OCI-LY1 (cell line): ENCODE measurements at regions not wholly inside any gene's neighbourhood (a gene's known extent, or its start where the extent isn't known, plus 50 kb on each side); places are given as distances from the start of the nearest gene placed in this dataset.

Experiments
- H2AFZ ChIP-seq: fragments of 200-600 bp; sonication (generic), shearing (Covaris generic); 2 replicates; pipeline ENCODE4 v1.6.0; 2014; ENCODE audit warnings: antibody characterized with exemption, mild to moderate bottlenecking, low read length
- H3F3A ChIP-seq: fragments of 200-600 bp; sonication (generic), shearing (Covaris generic); 2 replicates; pipeline ENCODE4 v1.6.0; 2014; ENCODE audit warnings: mild to moderate bottlenecking, antibody characterized with exemption, low read length, moderate library complexity; ENCODE audit not compliant: insufficient read depth
- H3K27ac ChIP-seq: fragments of 200-600 bp; sonication (generic); 2 replicates; pipeline ENCODE4 v1.5.1; 2014; ENCODE audit warnings: low read length, mixed run types, mild to moderate bottlenecking, low read depth; ENCODE audit not compliant: poor library complexity, severe bottlenecking
- H3K27me3 ChIP-seq: fragments of 200-600 bp; sonication (generic); 2 replicates; pipeline ENCODE4 v1.6.0; 2014; ENCODE audit warnings: antibody characterized with exemption, mild to moderate bottlenecking, low read length, moderate library complexity; ENCODE audit not compliant: insufficient read depth
- H3K36me3 ChIP-seq: fragments of 200-600 bp; sonication (generic); 2 replicates; pipeline ENCODE4 v1.6.1; 2014; ENCODE audit warnings: mild to moderate bottlenecking, antibody characterized with exemption, low read length, moderate library complexity, mixed read lengths; ENCODE audit not compliant: insufficient read depth
- H3K4me1 ChIP-seq: fragments of 200-600 bp; sonication (generic); 2 replicates; pipeline ENCODE4 v1.5.1; 2014; ENCODE audit warnings: mild to moderate bottlenecking, low read length, moderate library complexity; ENCODE audit not compliant: insufficient read depth, severe bottlenecking
- H3K4me2 ChIP-seq: fragments of 200-600 bp; sonication (generic), shearing (Covaris generic); 2 replicates; pipeline ENCODE4 v1.6.1; 2014; ENCODE audit warnings: low read length
- H3K4me3 ChIP-seq: fragments of 200-600 bp; sonication (generic); 2 replicates; pipeline ENCODE4 v1.5.1; 2014; ENCODE audit warnings: low read length, low read depth, mild to moderate bottlenecking, mixed read lengths; ENCODE audit not compliant: poor library complexity, severe bottlenecking
- H3K79me2 ChIP-seq: fragments of 200-600 bp; shearing (Covaris generic); 2 replicates; pipeline ENCODE4 v1.6.1; 2016; ENCODE audit warnings: mixed run types, low read length, mixed read lengths; ENCODE audit not compliant: insufficient read depth
- H3K9ac ChIP-seq: fragments of 200-600 bp; sonication (generic), shearing (Covaris generic); 2 replicates; pipeline ENCODE4 v1.6.1; 2014; ENCODE audit warnings: mild to moderate bottlenecking, low read length, mixed read lengths
- H3K9me2 ChIP-seq: fragments of 200-600 bp; sonication (generic), shearing (Covaris generic); 2 replicates; pipeline ENCODE4 v1.6.1; 2014; ENCODE audit warnings: low read depth, mild to moderate bottlenecking, low read length, mixed read lengths
- H3K9me3 ChIP-seq: fragments of 200-600 bp; shearing (Covaris generic); 2 replicates; pipeline ENCODE4 v1.6.1; 2014; ENCODE audit warnings: low read length, mixed read lengths
- H4K20me1 ChIP-seq: fragments of 200-600 bp; sonication (generic), shearing (Covaris generic); 2 replicates; pipeline ENCODE4 v1.6.0; 2016; ENCODE audit warnings: mild to moderate bottlenecking, low read length; ENCODE audit not compliant: insufficient read depth
- CTCF ChIP-seq: fragments of 200-600 bp; sonication (generic), shearing (Covaris generic); IDR thresholded peaks from 2 replicates; pipeline ENCODE4 v1.5.1; 2017; ENCODE audit warnings: mild to moderate bottlenecking, antibody characterized with exemption, low read length, moderate library complexity, mixed read lengths
- EZH2 ChIP-seq: fragments of 200-600 bp; sonication (generic), shearing (Covaris generic); IDR thresholded peaks from 2 replicates; pipeline ENCODE4 v1.8.0; 2017; ENCODE audit warnings: borderline replicate concordance, mixed run types, mild to moderate bottlenecking, antibody characterized with exemption, low read length, moderate library complexity, mixed read lengths

GRCh38 chr16:22628994-22629393 is 118.3 kb downstream of the NPIPB5 start:
- Histone ChIP-seq H3K9me2 (no peaks in the 10 kb centered on the region), H3K4me1 (no peaks in the 10 kb centered on the region), H3K4me3 (no peak overlapping the region), H3K79me2 (no peaks in the 10 kb centered on the region), H3K27me3 (0 out of 2 replicates have a peak, but pooled peaks cover 4% of the 10 kb centered on the region), H3K4me2 (no peak overlapping the region), H4K20me1 (no peaks in the 10 kb centered on the region), H3K36me3 (no peaks in the 10 kb centered on the region), H3K9ac (no peak overlapping the region), H2AFZ (no peak overlapping the region), H3F3A (no peaks in the 10 kb centered on the region), H3K27ac (no peak overlapping the region), H3K9me3 (no peaks in the 10 kb centered on the region)
- no peak for TF ChIP-seq CTCF

GRCh38 chr16:22630242-22630641 is 119.6 kb downstream of the NPIPB5 start:
- H3K79me2 ChIP-seq = no peaks in the 10 kb centered on the region
- TF ChIP-seq EZH2 = no peak
- TF ChIP-seq CTCF = no peak
- no peak overlapping the region for H3K27ac ChIP-seq
- no peak overlapping the region for H3K9ac ChIP-seq
- H3K4me2 ChIP-seq = no peak overlapping the region
- no peaks in the 10 kb centered on the region for H3K4me1 ChIP-seq
- H3K36me3 ChIP-seq = no peaks in the 10 kb centered on the region
- H2AFZ ChIP-seq = no peak overlapping the region
- H3K27me3 ChIP-seq = no peaks in the 10 kb centered on the region
- no peaks in the 10 kb centered on the region for H3K9me2 ChIP-seq
- no peaks in the 10 kb centered on the region for H3K9me3 ChIP-seq
- H3F3A ChIP-seq = no peaks in the 10 kb centered on the region
- no peak overlapping the region for H3K4me3 ChIP-seq
- H4K20me1 ChIP-seq = no peaks in the 10 kb centered on the region

GRCh38 chr16:22631264-22631663 is 120.6 kb downstream of the NPIPB5 start:
- Histone ChIP-seq H3K9ac (no peak overlapping the region), H3K27me3 (no peaks in the 10 kb centered on the region), H3F3A (no peaks in the 10 kb centered on the region), H4K20me1 (no peaks in the 10 kb centered on the region), H3K9me2 (no peaks in the 10 kb centered on the region), H3K4me1 (no peaks in the 10 kb centered on the region), H3K4me3 (no peak overlapping the region), H3K79me2 (no peaks in the 10 kb centered on the region), H3K36me3 (no peaks in the 10 kb centered on the region), H3K9me3 (no peaks in the 10 kb centered on the region), H2AFZ (no peak overlapping the region), H3K27ac (no peak overlapping the region), H3K4me2 (no peak overlapping the region)
- no peak for TF ChIP-seq EZH2
- no peak for TF ChIP-seq CTCF
